Hepatocyte (in vitro differentiated cells): ENCODE measurements at regions not wholly inside any gene's neighbourhood (a gene's known extent, or its start where the extent isn't known, plus 50 kb on each side); places are given as distances from the start of the nearest gene placed in this dataset.

Source experiments
- CTCF ChIP-seq: fragments of 200-600 bp; sonication (generic); IDR thresholded peaks from 2 replicates; pipeline ENCODE4 v1.5.1; 2016; ENCODE audit warnings: antibody characterized with exemption, mild to moderate bottlenecking; ENCODE audit not compliant: poor library complexity
- EZH2 ChIP-seq: fragments of 200-600 bp; sonication (generic); IDR thresholded peaks from 2 replicates; pipeline ENCODE4 v1.6.1; 2016; ENCODE audit warnings: antibody characterized with exemption, mild to moderate bottlenecking, borderline replicate concordance
- EZH2phosphoT487 ChIP-seq: fragments of 200-600 bp; sonication (generic); IDR thresholded peaks from one replicate; pipeline ENCODE4 v1.6.1; 2018; ENCODE audit warnings: antibody characterized with exemption, mild to moderate bottlenecking, low read depth, moderate library complexity; ENCODE audit not compliant: unreplicated experiment, severe bottlenecking

DNA sequence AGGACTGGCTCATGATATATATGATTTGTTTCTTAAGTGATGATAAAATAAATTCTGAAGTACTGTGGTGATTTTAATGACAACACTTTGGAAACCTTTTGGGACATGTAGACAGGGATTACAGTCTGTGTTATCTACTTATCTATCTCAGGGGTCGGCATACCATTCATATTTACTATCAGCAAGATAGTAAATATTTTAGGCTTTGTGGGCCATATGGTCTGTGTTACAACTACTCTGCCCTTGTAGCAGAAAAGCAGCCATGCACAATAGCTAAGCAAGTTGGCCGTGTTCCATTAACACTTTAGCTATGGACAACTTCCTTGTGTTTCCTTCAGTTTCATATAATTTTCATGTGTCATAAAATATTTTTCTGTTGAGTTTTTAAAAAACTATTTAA, 97.8 kb upstream of the PRPS1L1 start:
- TF ChIP-seq CTCF (no peak), EZH2 (no peak), EZH2phosphoT487 (no peak)
